Osteocyte (in vitro differentiated cells): ENCODE measurements at regions not wholly inside any gene's neighbourhood (a gene's known extent, or its start where the extent isn't known, plus 50 kb on each side); places are given as distances from the start of the nearest gene placed in this dataset.

Experiments used
- DNase-seq: peaks from one replicate; pipeline ENCODE4 v3.0.0; 2021; ENCODE audit warnings: mixed read lengths; ENCODE audit not compliant: unreplicated experiment; ENCODE audit errors: extremely low spot score
- H3K27ac Mint-ChIP-seq: one replicate; pipeline ENCODE4 v1.8.0; 2021; ENCODE audit warnings: mild to moderate bottlenecking, mixed read lengths; ENCODE audit not compliant: unreplicated experiment
- H3K27me3 Mint-ChIP-seq: one replicate; pipeline ENCODE4 v1.8.0; 2021; ENCODE audit warnings: mixed read lengths; ENCODE audit not compliant: unreplicated experiment
- H3K36me3 Mint-ChIP-seq: one replicate; pipeline ENCODE4 v1.8.0; 2021; ENCODE audit warnings: mixed read lengths; ENCODE audit not compliant: unreplicated experiment
- H3K4me1 Mint-ChIP-seq: one replicate; pipeline ENCODE4 v1.8.0; 2021; ENCODE audit warnings: mixed read lengths; ENCODE audit not compliant: unreplicated experiment
- H3K4me3 Mint-ChIP-seq: one replicate; pipeline ENCODE4 v1.8.0; 2021; ENCODE audit warnings: mild to moderate bottlenecking, moderate library complexity, mixed read lengths; ENCODE audit not compliant: unreplicated experiment
- H3K9me3 Mint-ChIP-seq: one replicate; pipeline ENCODE4 v1.8.0; 2021; ENCODE audit warnings: mixed read lengths; ENCODE audit not compliant: unreplicated experiment
- CTCF ChIP-seq: fragments of 200-600 bp; sonication (generic); IDR thresholded peaks from 2 replicates; pipeline ENCODE4 v1.5.0; 2021; ENCODE audit warnings: antibody characterized with exemption, mild to moderate bottlenecking, moderate library complexity

- no peak for DNase-seq
- Mint-ChIP-seq H3K9me3 (no peaks in the 10 kb centered on the region), H3K27ac (no peak overlapping the region), H3K4me3 (no peak overlapping the region), H3K27me3 (no peaks in the 10 kb centered on the region), H3K36me3 (no peaks in the 10 kb centered on the region), H3K4me1 (peaks cover 2% of the 10 kb centered on the region)
- no peak for TF ChIP-seq CTCF
Observed at GRCh38 chr13:109874484-109875454, 88.4 kb upstream of the IRS2 start.

GRCh38 chr13:109873351-109874123 lies 87.2 kb upstream of the IRS2 start:
- no peak for DNase-seq

GRCh38 chr13:109872864-109873263 lies 86.5 kb upstream of the IRS2 start:
- Mint-ChIP-seq H3K4me1 (peaks cover 2% of the 10 kb centered on the region), H3K27me3 (no peaks in the 10 kb centered on the region), H3K9me3 (no peaks in the 10 kb centered on the region), H3K27ac (no peak overlapping the region), H3K4me3 (no peak overlapping the region), H3K36me3 (no peaks in the 10 kb centered on the region)
- TF ChIP-seq CTCF, result no peak
- no peak for DNase-seq

More at GRCh38 chr13:109873351-109874123, 87.2 kb upstream of the IRS2 start:
- H3K4me1 Mint-ChIP-seq, result peaks cover 2% of the 10 kb centered on the region
- H3K9me3 Mint-ChIP-seq, result no peaks in the 10 kb centered on the region
- no peak overlapping the region for H3K4me3 Mint-ChIP-seq
- H3K27ac Mint-ChIP-seq, result no peak overlapping the region
- no peaks in the 10 kb centered on the region for H3K27me3 Mint-ChIP-seq
- no peaks in the 10 kb centered on the region for H3K36me3 Mint-ChIP-seq
- TF ChIP-seq CTCF, result no peak

DNA sequence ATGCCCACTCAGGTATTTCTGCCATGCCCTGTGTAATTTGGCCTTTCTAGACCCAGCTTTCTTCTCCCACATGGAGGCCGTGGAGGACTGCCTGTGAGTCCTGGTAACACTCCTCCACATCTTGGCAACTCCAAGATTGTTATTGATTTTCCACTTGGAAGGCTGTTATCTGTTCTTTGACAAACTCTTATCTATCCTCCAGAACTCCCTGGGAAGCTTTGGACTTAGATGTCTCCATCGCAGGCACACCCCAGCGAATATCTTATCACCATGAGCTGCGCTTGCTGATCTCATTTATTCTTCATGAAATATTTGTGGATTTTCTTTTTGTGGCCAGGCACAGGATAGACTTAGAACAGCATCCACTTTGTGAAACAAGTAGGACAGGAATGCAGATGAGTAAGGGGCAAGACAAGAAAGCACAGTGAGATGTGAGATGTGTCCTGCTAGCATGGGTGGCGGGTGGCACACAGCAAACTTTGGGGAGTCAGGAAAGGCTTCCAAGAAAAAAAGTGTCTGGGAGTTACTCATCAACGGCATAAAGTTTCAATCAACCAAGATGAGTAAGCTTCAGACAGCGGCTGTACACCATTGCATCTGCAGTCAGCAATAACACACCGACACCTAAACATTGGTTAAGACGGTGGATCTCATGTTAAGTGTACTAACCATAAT lies 84.5 kb upstream of the IRS2 start:
- H3K9me3 Mint-ChIP-seq, result no peaks in the 10 kb centered on the region
- no peak overlapping the region for H3K27ac Mint-ChIP-seq
- H3K4me3 Mint-ChIP-seq, result no peak overlapping the region
- peaks cover 9% of the 10 kb centered on the region for H3K27me3 Mint-ChIP-seq
- no peak for TF ChIP-seq CTCF
- H3K36me3 Mint-ChIP-seq, result no peaks in the 10 kb centered on the region
- H3K4me1 Mint-ChIP-seq, result peaks cover 2% of the 10 kb centered on the region
- no peak for DNase-seq
